RPMI8226 (cell line): ENCODE measurements at regions not wholly inside any gene's neighbourhood (a gene's known extent, or its start where the extent isn't known, plus 50 kb on each side); places are given as distances from the start of the nearest gene placed in this dataset.
"Not testable (repeated sequence)": the region's sequence is repeated elsewhere in the genome, so short reads cannot be mapped to it uniquely, and the experiment has no call there.

Experiments used
- DNase-seq: peaks from one replicate; pipeline ENCODE4 v3.0.0-alpha.2; 2015

DNA sequence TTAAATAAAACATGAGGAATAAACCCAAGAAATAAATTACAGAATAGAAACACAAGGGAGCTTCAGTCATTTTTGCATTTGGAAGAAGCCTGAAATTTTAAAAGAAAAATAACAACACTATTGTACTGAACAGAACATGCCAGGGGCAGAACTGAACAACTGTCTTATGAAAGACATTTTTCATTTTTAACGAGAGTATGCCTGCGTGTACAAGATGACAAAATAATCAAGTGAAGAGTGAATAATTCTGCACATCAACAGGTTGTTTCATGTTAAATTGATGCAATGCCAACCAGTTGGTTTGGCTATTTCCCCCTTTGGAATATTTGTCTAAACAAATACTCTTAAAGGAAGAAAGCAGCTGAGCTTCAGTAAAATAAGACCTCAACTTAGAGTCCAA, 103.3 kb upstream of the BTG1 start:
- DNase-seq: no peak

DNA sequence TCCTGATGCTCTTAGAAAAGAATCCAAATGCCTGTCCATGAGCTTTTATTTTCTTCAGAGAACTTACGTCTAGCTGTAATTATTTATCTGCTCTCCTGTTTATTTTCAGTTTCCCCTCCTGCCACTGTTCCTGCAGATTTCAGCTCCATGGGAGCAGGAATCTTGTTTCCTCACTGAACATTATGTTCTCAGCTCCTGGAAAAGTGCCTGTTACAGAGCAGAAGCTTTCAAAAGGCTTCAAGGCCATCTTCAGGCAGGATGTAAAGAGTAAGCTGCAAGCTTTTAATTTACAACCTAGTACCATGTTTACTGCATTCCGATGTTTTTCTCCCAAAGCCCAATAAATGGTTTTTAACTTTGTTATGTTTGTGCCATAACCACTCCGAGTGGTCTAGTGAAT, 98.4 kb upstream of the BTG1 start:
- DNase-seq: no peak

DNA sequence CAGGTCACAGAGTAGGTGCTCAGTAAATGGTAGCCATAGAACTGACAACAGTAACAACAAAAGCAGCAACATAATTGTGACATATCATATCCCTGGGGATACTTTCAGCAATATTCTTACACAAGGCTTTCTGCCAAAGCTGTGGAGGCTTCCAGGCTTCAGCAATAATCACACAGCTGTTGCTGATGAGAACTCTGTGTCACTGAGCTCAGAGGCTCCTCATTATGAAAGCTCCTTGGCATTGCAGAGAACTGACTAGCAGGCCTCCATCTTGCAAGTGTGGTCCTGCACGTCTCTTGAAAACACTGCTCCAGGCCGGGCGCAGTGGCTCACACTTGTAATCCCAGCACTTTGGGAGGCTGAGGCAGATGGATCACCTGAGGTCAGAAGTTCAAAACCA, 97.3 kb upstream of the BTG1 start:
- no peak for DNase-seq

DNA sequence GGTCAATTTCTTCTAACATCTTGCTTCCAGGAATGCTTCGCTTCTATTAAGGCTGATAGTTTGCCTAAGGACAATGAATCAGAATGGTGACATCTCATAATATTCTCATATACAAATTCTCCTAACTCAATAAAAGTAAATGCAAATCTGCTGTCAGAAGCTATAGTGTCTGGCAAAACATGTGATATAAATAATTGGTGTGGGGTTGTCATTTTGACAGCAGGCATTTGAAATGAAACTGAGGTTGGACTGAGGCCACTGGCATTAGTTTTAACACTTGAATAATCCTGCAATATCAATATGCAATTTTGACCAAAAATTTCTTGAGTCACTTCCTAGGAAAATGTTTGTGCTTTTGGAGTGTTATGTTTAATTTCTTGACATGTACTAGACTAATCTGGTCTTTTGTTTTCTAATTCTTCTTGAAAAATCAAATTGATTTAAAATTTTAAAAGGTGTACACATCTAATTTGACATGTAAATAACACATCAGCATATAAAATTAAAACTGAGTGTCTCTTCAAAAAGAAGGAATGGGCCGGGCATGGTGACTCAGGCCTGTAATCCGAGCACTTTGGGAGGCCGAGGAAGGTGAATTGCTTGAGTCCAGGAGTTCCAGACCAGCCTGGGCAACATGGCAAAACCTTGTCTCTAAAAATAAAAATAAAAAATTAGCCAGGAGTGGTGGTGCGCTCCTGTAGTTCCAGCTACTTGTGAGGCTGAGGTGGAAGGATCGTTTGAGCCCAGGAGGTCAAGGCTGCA, 92.3 kb upstream of the BTG1 start:
- DNase-seq: no peak

DNA sequence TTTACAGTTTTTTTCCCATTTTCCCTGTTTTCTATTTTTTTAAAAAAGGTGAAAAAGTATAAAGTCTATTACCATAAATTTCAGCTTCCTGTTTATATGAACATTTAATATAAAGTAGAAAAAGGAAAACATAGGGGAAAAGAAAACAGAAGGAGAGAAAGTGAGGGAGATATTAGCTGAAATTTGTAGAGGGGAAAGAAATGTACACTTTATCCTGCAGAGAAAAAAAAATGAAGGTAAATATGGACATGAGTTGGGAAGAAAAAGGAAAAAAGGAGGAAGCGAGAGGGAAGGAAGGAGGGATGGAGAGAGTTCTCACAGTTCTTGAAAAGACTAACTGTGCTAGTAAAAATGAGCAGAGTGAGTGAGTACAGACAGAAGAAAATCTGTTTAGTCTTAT, 91.6 kb upstream of the BTG1 start:
- DNase-seq: no peak

DNA sequence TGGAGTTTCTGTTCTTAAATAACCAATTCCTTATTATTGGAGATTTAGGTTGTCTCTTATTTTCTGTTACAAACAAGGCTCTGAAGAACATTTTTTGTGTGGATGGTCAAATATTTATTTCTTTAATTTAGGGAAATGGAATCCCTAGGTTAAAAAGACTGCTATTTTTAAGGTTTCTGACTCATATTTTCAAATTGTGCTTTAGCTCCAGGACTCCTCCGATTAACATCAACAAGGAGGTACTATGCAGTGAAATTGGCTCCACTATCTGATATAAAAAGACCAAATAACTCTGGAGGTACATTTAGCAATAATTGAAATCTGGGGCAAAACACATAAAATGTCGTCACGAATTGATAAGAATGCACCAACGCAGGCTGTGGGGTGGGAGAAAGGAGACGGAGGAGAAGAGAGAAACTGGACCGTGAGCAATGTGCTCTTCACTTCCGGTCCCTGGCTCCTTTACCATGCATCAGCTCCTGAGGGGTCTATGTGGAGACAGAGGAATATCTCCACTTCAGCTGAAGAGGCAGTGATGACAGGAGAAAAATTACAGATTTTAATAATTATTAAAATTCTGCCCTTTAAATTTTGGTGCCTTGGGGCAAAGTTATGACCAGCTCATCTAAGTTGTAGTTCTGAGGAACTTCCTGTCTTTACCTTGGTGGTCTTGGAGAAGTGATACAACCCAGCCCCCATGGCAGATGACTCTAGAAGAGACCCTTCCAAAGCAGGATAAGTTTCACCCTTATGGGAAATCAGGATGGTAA, 90.2 kb upstream of the BTG1 start:
- no peak for DNase-seq

DNA sequence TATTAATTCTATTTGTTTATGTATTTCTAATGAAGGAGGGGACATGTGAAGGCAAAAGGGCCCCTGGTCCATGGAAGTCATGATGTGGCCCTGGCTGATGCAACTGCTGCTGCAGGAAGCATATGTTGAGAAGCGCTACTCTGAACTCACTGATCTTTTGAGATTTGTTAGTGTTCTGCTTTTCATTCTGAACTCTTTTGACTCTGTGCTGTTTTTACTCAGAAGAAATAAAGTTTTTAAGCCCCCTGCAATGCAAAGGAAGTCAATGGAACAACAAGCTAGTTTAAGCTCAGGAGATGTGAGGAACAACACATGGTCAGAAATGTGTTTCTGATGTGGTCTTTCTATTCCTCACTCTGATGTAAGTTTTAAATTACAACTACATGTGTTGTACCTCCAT, 88.9 kb upstream of the BTG1 start:
- no peak for DNase-seq

DNA sequence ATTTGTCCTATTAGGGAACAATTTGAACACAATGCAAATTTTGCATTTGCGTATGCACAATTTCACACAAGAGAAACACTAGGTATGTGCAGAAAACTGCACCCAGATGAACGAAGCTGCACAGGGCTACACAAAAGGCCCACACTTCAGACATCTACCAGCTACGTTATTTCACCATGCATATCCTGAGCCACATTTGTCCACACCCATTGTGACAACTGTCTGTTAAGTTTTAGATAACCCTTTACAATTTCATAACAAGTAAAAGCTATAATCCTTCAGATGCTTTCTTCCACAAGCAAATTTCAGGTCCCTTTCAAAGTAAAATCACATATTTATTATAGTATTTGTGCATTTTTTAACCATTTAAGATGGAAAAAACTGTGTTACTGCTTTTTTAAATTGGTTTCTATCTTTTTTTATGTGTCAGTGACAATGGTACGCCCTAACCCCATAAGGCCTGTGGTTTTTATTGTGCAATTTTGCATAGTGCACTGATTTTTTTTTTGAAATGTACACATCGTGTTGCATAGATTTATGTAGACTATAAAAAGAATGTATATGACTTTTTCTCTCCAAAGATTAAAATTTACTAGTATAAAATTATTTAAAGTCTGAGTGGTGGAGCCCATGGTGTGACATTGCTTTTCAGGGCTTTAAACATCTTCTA, 87.8 kb upstream of the BTG1 start:
- DNase-seq: no peak

DNA sequence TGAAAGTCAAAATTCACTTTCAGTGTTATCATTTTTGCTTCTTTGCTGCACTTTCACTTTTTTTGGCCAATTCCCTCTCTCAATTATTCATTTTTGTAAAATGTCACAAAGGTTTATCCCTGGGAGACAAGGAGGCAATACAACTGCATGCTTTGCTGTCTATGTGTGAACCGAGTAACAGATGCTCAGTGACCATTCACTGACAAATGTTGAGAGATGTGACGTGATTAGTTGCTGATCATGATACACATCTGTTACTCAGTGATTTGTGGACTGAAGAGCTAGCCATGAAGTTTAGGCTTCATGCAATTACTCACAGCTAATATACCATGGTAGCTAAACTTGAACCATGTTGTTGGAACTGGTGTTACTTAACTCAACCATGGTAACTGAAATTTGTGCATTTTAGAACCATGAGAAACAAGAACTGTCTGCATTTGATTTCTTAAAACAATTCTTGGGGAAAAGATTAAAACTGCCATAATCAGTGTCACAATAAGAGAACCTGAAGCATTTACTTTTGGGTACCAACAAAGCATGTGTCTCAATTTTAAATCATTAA, 86.8 kb upstream of the BTG1 start:
- DNase-seq: not testable (repeated sequence)

DNA sequence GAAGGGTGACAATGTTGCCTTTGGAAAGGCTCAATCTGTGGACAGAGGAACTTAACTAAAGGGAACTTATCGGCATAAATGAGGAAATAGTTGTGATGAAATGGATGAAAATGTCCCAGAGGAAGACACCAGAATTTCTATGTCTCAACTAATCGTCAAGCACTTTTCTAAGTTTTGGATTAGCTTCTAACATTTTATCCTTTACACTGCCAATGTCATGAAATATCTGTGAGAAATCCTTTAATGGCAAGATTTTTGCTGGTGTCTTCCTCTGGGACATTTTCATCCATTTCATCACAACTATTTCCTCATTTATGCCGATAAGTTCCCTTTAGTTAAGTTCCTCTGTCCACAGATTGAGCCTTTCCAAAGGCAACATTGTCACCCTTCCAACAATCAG, 86.3 kb upstream of the BTG1 start:
- DNase-seq: not testable (repeated sequence)

DNA sequence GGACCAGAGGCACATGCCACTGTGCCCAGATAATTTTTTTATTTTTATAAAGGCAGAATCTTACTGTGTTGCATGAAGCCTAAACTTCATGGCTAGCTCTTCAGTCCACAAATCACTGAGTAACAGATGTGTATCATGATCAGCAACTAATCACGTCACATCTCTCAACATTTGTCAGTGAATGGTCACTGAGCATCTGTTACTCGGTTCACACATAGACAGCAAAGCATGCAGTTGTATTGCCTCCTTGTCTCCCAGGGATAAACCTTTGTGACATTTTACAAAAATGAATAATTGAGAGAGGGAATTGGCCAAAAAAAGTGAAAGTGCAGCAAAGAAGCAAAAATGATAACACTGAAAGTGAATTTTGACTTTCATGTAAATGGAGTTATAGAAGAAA, 85.9 kb upstream of the BTG1 start:
- DNase-seq: not testable (repeated sequence)

DNA sequence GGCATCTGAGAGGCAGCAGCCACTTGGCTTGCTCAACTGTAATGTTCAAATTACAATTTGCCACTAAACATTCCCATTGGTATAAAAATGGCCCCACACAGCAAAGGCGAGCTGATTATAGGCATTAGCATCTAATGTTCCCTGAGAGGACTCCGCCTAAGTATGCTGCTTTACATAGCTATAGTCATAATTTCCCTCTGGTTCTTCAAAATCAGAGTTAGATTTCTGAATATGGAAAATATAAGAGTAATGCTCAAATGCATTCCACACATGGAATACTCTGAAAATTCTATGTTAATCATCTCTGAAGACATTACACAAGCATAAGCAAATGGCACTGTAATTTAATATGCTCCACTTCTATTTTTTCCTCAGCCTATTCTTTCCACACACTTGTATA, 83.7 kb upstream of the BTG1 start:
- no peak for DNase-seq

DNA sequence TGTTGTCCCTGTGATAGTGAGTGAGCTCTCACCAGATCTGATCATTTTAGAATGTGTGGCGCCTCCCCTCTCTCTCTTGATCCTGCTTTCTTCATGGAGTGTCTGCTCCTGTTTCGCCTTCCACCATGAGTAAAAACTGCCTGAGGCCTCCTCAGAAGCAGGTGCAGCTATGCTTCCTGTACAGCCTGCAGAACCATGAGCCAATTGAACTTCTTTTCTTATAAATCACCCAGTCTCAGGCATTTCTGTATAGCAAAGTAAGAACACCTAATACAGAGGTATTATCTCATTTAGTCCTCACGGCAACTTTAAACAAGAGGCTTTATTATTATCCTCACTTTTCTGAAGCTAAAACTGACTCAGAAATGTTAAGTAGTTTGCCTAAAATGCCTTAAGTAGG, 81.3 kb upstream of the BTG1 start:
- DNase-seq: no peak

DNA sequence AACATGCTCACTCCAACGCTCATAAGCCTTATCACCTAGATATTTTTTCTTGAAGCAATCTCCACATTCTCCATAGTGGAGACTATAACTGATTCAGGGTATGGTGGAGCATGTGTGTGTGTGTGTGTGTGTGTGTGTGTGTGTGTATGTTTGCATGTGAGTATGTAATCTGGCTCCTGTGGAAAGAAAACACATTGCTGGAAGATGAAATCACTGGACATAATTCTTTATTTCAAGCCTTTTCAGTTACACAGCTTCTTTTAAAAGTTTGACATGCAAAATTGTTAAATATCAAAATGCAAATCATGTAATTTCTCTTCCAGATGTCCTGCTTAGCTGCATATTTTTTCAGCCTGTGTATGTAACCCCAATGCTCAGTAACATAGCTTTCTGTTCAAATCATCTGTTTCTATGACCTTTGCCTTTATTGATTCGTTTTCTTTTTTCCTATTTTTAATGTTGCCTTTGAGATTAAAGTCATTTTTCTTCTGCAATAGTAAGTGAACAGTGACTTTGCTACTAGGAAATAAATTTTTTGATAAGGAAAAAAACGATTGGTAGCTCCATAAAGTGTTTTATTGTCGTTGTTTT, 80.5 kb upstream of the BTG1 start:
- no peak for DNase-seq

DNA sequence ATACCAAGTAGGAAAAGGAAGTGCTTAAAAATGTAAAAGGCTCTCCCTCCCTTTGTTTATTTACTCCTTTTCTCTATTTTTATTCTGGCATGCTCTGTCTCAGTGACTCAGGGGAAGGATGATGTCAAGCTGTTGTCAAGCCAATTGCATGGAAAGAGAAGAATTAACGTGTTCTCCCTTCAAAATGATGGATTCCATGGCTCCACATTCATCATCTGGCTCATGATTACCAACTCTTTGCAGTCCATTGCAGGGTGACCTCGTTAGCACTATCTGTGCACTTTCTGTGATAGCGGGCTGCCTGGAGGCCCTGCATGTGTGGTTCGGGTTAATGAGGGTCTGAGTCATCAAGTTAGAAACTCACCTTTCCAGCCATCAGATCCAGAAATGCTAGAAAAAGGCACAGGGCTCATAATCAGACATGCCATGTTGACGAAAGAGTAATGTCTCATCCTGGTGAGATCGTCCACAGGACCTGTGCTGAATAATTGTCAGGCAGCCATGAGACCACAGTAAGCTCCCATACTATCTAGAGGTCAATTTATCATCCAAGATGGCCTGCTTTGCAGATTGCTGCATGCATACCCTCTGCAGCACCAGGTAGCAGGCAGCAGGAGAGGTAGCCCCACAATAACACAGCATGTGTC, 79.2 kb upstream of the BTG1 start:
- no peak for DNase-seq

DNA sequence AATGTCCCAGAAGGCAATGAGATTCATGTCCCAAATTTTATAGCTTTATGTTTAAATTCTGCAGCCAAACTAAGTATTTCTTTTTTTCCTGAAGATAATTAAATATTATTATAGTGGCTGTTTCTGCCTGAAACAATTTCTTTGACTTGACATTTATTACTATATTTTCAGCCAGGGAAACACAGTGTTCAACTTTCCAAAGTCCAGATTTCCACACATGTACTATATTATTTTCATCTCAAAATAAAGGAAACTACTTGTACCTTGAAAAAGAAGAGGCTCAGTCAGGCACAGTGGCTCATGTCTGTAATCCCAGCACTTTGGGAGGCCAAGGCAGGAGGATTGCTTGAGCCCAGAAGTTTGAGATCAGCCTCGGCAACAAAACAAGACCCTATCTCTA, 77.8 kb upstream of the BTG1 start:
- no peak for DNase-seq

DNA sequence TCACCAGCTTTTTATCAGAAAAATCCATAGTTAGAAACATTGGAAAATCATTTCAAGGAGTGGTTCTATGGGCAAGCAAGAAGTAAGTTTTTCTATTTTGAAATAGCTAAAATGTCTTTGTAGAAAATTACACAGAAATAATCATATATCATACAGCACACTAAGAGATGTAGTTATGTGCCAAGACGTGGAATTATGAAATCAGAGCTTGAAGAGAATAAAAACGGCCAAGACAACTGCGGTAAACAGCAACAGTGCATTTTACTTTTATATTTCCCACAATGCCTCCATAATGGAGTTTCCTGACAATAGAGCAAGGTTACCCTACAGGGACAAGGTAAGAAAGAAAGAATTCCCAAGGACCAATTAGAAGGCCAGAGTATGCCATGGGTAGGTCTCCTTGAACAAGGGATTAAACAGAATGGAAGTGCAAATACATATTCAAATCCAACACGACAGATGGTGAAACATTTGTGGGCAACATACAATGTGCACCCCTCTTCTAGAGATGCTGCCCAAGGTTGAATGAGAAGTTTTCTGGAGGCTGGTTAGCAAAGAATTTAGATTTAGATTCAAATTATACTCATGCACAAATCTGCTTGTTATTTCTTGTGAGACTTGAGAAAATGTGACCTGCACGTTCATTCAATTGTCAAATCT, 76.1 kb upstream of the BTG1 start:
- no peak for DNase-seq

DNA sequence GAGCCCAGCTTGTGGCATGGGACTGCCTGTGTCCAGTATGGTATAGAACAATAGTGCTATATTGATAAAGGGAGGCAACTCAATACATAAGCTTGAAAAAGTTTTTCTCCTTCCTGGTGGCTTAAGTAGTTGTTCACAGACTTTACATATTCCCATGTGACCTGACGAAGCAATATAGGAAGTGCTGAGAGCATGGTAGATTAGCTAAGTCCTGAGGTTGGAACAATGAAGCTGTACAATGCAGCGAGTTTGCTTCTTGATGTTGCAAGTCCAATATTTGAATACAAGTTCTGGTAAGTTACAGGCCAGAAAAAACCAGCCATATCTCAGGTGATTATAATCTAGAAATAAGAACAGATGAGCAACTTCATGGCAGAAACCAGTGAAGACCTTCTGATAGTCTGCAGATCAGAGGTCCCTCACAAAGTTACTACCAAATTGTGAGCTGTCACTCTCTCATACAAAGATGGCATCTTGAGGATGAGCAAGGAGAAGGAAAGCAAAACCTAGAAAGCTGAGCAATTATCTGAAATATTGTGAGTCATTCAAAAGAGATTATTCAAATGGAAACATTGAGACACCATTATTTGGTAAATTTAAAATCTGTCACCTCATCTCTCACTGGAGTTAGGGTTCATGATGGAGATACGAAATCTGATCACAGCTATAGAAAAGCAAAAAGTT, 72.9 kb upstream of the BTG1 start:
- no peak for DNase-seq

DNA sequence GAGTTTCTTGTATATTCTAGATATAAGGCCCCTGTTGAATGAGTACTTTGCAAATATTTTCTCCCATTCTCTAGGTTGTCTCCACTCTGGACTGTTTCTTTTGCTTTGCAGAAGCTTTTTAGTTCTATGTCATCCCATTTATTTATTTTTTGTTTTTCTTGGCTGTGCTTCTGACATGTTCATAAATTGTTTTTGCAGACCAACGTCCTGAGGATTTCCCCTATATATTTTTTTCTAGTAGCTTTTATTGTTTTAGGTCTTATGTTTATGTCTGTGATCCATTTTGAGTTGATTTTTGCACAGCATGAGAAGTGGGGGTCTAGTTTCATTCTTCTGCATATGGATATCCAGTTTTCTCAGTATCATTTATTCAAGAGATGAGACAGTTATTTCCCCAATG, 70.4 kb upstream of the BTG1 start:
- DNase-seq: no peak

DNA sequence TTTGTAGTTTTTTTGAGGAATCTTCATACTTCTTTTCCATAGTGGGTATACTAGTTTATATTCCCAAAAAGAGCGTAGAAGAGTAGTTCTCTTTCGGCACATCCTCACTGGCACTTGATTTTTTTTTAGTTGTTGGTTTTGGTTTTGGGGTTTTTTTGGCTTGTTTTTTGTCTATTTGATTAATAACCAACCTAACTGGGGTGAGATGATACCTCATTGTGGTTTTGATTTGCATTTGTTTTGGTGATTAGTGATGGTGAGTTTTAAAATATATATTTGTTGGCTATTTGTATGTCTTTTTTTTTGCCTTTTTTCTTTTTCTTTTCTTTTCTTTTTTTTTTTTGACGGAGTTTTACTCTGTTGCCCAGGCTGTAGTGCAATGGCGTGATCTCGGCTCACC, 69.7 kb upstream of the BTG1 start:
- no peak for DNase-seq

DNA sequence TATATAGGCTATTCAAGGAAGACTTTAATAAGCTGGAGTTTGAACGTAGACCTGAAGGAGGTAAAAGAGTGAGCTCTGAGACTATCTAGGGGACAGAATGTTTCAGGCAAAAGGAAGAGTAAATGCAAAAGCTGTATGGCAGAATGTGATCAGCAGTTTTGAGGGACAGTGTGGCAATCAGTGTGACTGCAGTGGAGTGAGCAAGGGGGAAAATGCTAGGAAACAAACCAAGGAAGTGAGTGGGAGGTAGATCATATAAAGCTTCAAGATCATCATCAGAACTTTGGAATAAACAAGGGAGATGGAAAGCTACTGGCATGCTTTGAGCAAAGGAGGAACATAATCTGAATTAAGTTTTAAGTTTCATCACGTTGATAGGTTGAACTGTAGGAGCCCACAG, 67.5 kb upstream of the BTG1 start:
- DNase-seq: no peak

DNA sequence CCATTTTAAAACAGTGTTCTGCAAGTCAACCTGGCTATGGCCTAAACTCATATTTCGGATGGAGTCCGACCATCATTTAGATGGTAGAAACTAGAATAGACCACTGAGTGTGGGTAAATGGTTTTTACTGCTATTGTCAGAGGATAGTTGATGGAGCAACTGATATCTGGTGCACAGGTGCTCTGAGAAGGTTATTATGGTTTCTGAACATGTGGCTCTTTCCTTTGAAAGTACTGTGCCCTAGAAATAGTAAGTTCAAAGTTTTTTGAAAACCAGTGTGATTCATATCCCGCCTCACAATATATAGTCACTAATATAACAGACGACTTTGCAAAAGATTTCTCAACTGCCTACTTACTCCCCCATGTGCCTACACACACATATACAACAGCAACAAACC, 64.4 kb upstream of the BTG1 start:
- DNase-seq: no peak
